ENCODE measurements at regions not wholly inside any gene's neighbourhood (a gene's known extent, or its start where the extent isn't known, plus 50 kb on each side); places are given as distances from the start of the nearest gene placed in this dataset.

DNA sequence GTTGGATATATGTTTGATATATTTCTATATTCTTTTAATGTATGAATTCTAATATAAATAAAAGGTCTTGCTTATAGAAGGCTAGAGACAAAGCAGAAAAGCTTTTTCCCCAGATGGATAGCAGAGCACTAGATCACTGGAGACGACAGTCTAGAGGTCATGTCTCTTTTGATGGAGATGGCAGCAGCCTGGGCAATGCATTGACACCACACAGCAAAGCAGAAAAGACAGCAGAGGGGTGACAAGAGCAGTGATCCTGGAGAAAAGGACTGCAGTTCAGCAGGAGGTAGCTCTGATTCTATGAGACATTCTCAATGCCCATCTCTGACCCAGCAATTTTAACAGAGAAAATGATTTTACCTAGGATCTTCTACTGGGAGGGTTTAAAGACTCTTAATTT is 210.6 kb downstream of the DTHD1 start:
- no peaks in the 10 kb centered on the region for H3K27me3 ChIP-seq (ENCODE audit: insufficient read depth, low read depth, low read length)
- H3K27ac ChIP-seq (ENCODE audit: low read length): no peak overlapping the region
- H3K9ac ChIP-seq (ENCODE audit: low read length): no peak overlapping the region
- H3K4me3 ChIP-seq (ENCODE audit: low read length): no peak overlapping the region
- no peak overlapping the region for H2AFZ ChIP-seq (ENCODE audit: low read depth, low read length)
- no peaks in the 10 kb centered on the region for H3K79me2 ChIP-seq (replicated peaks; ENCODE audit: insufficient read depth, low read length)
- no peaks in the 10 kb centered on the region for H3K36me3 ChIP-seq (ENCODE audit: insufficient read depth, low read length)
- H3K9me2 ChIP-seq (ENCODE audit: insufficient read depth, low read length): no peaks in the 10 kb centered on the region
- H3K4me2 ChIP-seq (ENCODE audit: low read length): no peak overlapping the region
- H4K20me1 ChIP-seq (ENCODE audit: insufficient read depth): no peaks in the 10 kb centered on the region
- TF ChIP-seq POLR2AphosphoS5 (IDR thresholded peaks at IDR 0.05) (no peak), RAD21 (conservative IDR thresholded peaks at IDR 0.05) (no peak), SMC3 (conservative IDR thresholded peaks at IDR 0.05; ENCODE audit: poor library complexity) (no peak), EP300 (conservative IDR thresholded peaks at IDR 0.05; ENCODE audit: poor library complexity, severe bottlenecking) (no peak), MXI1 (conservative IDR thresholded peaks at IDR 0.05; ENCODE audit: poor library complexity, severe bottlenecking) (no peak), EZH2 (IDR thresholded peaks at IDR 0.05; ENCODE audit: borderline replicate concordance, insufficient read depth, low read length, poor library complexity, severe bottlenecking) (no peak), TAF1 (IDR thresholded peaks at IDR 0.05; ENCODE audit: low read depth) (no peak)
- TF ChIP-seq, protein P1, sequence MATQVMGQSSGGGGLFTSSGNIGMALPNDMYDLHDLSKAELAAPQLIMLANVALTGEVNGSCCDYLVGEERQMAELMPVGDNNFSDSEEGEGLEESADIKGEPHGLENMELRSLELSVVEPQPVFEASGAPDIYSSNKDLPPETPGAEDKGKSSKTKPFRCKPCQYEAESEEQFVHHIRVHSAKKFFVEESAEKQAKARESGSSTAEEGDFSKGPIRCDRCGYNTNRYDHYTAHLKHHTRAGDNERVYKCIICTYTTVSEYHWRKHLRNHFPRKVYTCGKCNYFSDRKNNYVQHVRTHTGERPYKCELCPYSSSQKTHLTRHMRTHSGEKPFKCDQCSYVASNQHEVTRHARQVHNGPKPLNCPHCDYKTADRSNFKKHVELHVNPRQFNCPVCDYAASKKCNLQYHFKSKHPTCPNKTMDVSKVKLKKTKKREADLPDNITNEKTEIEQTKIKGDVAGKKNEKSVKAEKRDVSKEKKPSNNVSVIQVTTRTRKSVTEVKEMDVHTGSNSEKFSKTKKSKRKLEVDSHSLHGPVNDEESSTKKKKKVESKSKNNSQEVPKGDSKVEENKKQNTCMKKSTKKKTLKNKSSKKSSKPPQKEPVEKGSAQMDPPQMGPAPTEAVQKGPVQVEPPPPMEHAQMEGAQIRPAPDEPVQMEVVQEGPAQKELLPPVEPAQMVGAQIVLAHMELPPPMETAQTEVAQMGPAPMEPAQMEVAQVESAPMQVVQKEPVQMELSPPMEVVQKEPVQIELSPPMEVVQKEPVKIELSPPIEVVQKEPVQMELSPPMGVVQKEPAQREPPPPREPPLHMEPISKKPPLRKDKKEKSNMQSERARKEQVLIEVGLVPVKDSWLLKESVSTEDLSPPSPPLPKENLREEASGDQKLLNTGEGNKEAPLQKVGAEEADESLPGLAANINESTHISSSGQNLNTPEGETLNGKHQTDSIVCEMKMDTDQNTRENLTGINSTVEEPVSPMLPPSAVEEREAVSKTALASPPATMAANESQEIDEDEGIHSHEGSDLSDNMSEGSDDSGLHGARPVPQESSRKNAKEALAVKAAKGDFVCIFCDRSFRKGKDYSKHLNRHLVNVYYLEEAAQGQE (IDR thresholded peaks at IDR 0.05; ENCODE audit: borderline replicate concordance): no peak
- TF ChIP-seq, protein P2, sequence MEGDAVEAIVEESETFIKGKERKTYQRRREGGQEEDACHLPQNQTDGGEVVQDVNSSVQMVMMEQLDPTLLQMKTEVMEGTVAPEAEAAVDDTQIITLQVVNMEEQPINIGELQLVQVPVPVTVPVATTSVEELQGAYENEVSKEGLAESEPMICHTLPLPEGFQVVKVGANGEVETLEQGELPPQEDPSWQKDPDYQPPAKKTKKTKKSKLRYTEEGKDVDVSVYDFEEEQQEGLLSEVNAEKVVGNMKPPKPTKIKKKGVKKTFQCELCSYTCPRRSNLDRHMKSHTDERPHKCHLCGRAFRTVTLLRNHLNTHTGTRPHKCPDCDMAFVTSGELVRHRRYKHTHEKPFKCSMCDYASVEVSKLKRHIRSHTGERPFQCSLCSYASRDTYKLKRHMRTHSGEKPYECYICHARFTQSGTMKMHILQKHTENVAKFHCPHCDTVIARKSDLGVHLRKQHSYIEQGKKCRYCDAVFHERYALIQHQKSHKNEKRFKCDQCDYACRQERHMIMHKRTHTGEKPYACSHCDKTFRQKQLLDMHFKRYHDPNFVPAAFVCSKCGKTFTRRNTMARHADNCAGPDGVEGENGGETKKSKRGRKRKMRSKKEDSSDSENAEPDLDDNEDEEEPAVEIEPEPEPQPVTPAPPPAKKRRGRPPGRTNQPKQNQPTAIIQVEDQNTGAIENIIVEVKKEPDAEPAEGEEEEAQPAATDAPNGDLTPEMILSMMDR (IDR thresholded peaks at IDR 0.05; ENCODE audit: poor library complexity, severe bottlenecking): no peak
- no peaks in the 10 kb centered on the region for H3K9me3 ChIP-seq (ENCODE audit: low read length)
- no peaks in the 10 kb centered on the region for H3F3A ChIP-seq (ENCODE audit: insufficient read depth, low read length, poor library complexity, severe bottlenecking)

DNA sequence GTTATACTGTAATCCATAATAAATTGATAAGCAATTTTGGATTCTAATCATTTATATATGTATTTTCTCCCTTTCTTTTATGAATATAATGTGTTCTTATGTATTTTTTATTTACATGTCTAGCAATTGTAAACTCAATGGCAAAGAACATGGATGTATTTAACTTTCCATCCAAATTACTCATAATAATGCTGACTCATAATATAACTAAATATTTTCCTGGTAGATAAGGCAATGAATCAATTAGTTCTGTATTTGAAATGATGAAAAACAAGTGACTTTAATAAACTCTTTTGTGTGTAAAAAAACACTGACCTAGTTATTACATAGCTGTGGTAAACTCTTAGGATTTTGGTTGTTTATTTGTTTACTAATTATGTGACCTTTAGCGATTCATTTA is 211.2 kb downstream of the DTHD1 start:
- Histone ChIP-seq H3K79me2 (replicated peaks; ENCODE audit: insufficient read depth, low read length) (no peaks in the 10 kb centered on the region), H3K4me2 (ENCODE audit: low read length) (no peak overlapping the region), H3K36me3 (ENCODE audit: insufficient read depth, low read length) (no peaks in the 10 kb centered on the region), H3K9me3 (ENCODE audit: low read length) (no peaks in the 10 kb centered on the region), H3K9me2 (ENCODE audit: insufficient read depth, low read length) (no peaks in the 10 kb centered on the region), H3K4me3 (ENCODE audit: low read length) (no peak overlapping the region), H3K27me3 (ENCODE audit: insufficient read depth, low read depth, low read length) (no peaks in the 10 kb centered on the region), H3F3A (ENCODE audit: insufficient read depth, low read length, poor library complexity, severe bottlenecking) (no peaks in the 10 kb centered on the region), H2AFZ (ENCODE audit: low read depth, low read length) (no peak overlapping the region), H4K20me1 (ENCODE audit: insufficient read depth) (no peaks in the 10 kb centered on the region), H3K27ac (ENCODE audit: low read length) (no peak overlapping the region), H3K9ac (ENCODE audit: low read length) (no peak overlapping the region)
- no peak for TF ChIP-seq SMC3 (conservative IDR thresholded peaks at IDR 0.05; ENCODE audit: poor library complexity)
- no peak for TF ChIP-seq EP300 (conservative IDR thresholded peaks at IDR 0.05; ENCODE audit: poor library complexity, severe bottlenecking)
- TF ChIP-seq, protein P2 (IDR thresholded peaks at IDR 0.05; ENCODE audit: poor library complexity, severe bottlenecking): no peak
- TF ChIP-seq TAF1 (IDR thresholded peaks at IDR 0.05; ENCODE audit: low read depth): no peak
- no peak for TF ChIP-seq MXI1 (conservative IDR thresholded peaks at IDR 0.05; ENCODE audit: poor library complexity, severe bottlenecking)
- no peak for TF ChIP-seq POLR2AphosphoS5 (IDR thresholded peaks at IDR 0.05)
- TF ChIP-seq, protein P1 (IDR thresholded peaks at IDR 0.05; ENCODE audit: borderline replicate concordance): no peak
- no peak for TF ChIP-seq EZH2 (IDR thresholded peaks at IDR 0.05; ENCODE audit: borderline replicate concordance, insufficient read depth, low read length, poor library complexity, severe bottlenecking)
- no peak for TF ChIP-seq RAD21 (conservative IDR thresholded peaks at IDR 0.05)

Measured in neural cell (in vitro differentiated cells).